HG02798 (cell line): ENCODE measurements at regions not wholly inside any gene's neighbourhood (a gene's known extent, or its start where the extent isn't known, plus 50 kb on each side); places are given as distances from the start of the nearest gene placed in this dataset.

Experiments
- ATAC-seq: cut with Tn5 transposase; IDR thresholded peaks from one replicate; pipeline ENCODE4 v1.9.1; 2021; ENCODE audit warnings: mild to moderate bottlenecking; ENCODE audit not compliant: unreplicated experiment, poor library complexity

- ATAC-seq, result no peak
These were observed 228.5 kb downstream of the GLI2 start for GRCh38 chr2:120963997-120964705.

DNA sequence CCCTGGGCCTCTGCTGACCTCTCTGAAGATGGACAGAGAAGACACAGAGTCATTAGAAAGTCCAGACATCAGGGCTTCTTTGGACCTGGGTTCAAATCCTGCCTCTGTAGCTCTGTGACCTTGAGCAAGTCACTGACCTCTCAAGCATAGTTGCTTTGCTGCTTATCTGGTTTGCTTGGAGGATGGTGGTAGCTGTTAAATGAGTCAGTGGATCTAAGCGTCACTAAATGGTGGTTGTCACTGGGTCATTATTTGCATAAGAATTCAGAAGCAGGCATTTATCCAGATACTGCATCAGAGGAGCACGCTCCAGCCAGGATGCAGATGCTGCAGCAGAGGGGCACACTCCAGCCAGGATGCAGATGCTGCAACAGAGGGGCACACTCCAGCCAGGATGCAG lies 229.2 kb downstream of the GLI2 start:
- no peak for ATAC-seq

DNA sequence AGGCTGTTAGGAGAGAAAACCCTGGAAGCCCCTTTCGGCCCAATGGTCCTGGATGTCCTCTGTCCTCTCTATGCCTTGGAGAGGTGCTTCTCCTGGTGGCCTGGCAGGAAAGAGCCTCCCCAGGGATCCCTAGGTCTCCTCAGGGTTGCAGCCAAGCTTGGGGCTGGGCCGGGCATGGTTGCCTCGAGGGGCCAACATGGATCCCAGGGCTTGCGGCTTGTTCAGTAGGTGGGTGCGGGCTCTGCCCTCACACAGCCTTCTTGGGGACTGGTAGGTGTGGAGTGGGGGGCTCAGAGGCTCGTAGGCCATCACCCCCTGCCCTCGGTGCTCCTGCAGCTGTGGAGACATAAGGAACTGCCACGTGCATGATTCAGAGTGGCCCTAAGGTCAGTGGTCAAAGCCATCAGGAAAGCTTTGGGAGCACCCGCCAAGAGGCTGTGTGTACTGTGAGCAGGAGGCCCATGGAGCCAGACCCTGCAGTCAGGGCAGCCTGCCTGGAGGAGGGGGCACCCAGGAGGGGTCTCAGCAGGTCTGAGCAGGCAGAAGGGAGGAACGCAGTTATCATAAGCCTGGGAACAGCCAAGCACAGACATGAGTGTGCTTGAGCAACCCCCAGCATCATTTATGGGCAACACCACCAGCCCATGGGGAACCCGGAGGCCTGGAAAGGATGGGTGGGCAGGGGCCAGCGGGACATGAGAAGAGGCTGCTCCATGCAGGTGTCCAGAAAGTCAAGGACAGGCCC lies 231.0 kb downstream of the GLI2 start:
- ATAC-seq, result no peak

- ATAC-seq, result no peak
These were observed 232.8 kb downstream of the GLI2 start for GRCh38 chr2:120968307-120969015.

GRCh38 chr2:120969613-120970355 lies 234.1 kb downstream of the GLI2 start:
- ATAC-seq, result no peak

DNA sequence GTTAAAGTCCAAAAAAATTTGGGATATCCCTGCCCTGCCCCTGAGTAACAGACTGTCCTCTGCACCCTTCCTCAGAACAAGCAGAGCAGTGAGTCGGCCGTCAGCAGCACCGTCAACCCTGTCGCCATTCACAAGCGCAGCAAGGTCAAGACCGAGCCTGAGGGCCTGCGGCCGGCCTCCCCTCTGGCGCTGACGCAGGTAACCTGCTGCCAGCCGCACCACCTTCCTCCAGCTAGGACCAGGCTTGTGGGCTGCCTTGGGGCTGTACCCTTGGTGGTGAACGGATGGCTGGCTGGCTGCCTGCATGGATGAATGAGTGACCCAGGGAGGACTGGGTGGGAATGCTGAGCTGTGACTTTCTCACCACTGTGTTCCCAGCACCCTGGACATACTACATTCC lies 236.2 kb downstream of the GLI2 start:
- no peak for ATAC-seq

DNA sequence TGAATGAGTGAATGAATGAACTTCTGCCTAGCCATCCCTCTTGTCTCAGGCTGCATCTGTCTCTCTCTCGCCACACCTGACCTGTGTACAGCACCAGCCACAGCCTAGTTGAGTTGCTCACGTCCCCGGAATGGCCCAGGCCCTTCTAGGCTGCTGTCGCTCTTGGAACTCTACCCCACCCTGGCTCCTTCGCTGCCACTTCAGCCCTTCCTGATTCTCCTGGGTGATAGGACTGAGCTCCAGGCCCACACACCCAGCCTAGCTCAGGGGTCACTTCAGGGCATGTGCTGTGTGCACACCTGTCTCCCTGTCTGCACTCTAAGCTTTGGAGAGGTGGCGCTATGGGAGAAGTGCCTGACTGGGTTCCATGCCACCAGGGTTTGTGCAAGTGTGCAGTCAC lies 236.6 kb downstream of the GLI2 start:
- no peak for ATAC-seq

GRCh38 chr2:120973196-120973595 lies 237.5 kb downstream of the GLI2 start:
- no peak for ATAC-seq

DNA sequence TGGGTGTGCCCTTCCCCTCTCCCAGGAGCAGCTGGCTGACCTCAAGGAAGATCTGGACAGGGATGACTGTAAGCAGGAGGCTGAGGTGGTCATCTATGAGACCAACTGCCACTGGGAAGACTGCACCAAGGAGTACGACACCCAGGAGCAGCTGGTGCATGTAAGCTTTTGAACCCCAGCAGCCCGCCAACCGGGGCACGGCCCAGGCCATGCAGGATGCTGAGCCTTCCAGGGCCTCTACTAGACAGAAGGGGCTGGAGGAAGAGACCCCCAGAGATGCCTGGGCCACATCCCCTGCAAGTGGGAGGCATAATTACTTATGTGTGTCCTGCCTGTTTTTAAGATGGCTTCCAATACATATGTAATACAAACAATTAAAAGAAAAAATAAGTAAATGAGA lies 239.3 kb downstream of the GLI2 start:
- ATAC-seq, result no peak

DNA sequence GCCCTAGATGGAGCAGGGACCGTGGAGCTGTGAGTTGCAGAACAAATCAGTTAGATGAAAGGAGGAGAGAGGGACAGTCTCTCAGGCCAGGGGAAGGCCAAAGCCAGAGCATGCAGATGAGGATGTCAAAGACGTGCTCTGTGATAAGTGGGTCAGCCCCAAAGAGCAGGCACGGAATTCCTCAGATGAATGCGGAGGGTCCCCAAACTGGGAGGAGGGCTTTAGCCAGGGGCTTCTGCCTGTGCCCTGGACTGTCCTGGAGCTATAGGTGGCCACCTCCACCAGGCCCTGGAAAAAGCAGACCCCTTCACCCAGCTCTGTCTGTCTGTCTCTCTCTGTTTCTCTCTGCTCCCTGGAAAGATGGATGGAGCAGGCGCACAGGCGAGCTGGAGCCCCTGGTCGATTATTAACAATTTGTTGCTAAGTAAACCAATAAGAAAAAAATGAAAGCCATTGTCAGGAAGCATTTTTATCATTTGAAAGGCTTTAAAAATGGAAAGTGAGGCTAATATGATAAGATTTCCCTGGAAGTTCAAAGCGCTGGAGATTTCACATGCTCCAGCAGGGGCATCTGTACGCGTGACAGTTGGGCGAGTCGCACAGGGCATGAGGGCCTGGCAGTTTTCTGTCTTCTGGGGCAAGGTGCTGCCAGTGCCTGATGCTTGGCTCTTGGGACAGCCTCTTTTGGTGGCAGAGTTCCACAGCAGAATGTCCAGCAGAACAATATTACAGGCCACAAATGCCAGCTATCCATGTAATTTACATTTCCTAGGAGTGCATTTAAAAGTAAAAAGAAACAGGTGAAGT lies 241.0 kb downstream of the GLI2 start:
- no peak for ATAC-seq

GRCh38 chr2:120977582-120978358 lies 242.1 kb downstream of the GLI2 start:
- no peak for ATAC-seq

DNA sequence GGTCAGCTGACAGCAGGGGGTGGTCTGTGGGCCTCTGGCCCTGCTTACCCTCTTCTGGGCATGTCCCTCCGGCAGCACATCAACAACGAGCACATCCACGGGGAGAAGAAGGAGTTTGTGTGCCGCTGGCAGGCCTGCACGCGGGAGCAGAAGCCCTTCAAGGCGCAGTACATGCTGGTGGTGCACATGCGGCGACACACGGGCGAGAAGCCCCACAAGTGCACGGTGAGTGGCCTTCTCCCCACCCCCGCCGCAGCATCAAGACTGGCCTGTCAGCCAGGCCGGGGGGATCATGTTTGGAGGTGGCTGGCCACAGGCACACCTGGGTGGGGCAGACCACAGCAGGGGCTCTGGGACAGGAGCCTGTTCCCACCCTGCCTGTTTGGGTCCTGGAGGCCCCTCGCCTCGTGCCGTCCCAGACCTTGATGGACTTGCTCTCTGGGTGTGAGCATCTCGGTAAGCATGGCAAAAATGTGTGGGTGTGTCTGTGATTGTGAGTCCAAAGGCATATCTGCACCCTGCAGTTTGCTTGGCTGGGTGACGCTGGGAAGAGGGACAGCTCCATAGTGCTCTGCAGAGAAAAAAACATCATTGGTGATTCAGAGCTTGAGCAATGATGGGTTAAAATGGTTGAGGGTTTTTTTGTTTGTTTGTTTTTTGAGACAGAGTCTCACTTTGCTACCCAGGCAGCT lies 242.8 kb downstream of the GLI2 start:
- no peak for ATAC-seq

DNA sequence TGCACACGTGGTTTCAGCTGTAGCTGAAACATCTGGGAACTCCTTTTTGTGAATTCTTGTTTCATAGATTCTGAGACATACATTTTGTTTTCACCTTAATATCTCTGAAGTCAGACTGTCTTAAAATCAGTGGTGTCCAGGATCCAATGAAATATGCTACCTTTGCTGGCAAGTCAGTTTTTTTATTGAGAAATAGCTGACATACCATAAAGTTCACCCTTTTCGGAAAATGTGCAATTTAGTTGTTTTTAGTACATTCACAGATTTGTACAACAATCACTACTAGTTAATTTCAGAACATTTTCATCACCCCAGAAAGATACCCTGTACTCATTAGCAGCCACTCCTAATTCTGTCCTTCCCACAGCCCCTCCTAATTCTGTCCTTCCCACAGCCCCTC lies 243.7 kb downstream of the GLI2 start:
- ATAC-seq, result no peak

DNA sequence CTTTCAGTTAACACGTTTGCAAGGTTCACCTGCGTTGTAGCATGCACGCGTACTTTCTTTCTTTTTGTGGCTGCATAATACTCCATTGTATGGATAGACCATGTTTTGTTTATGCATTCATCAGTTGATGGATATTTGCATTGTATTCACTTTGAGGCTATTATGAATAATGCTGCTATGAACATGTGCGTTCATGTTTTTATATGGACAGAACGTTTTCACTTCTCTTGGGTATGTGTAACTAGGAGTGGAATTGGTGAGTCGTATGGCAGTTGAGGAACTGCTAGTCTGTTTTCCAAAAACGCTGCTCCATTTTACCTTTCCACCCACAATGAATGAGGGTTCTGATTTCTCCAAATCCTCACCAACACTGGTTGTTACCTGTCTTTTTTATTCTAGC lies 244.3 kb downstream of the GLI2 start:
- no peak for ATAC-seq

GRCh38 chr2:120981443-120981842 lies 245.8 kb downstream of the GLI2 start:
- no peak for ATAC-seq

DNA sequence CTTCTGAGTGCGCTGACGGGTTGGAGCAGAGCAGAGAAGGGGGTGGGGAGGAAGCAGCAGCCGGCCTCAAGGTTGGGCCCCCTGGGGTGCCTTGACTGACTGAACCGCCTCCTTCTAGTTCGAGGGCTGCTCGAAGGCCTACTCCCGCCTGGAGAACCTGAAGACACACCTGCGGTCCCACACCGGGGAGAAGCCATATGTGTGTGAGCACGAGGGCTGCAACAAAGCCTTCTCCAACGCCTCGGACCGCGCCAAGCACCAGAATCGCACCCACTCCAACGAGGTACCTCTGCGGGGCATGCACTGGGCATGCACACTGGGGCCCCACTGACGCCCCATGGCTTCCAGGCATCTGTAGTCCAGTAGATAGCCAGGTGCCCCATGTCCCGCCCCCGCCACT lies 246.9 kb downstream of the GLI2 start:
- ATAC-seq, result no peak

- ATAC-seq, result no peak
These were observed 247.7 kb downstream of the GLI2 start for GRCh38 chr2:120983344-120983743.

- ATAC-seq, result no peak
These were observed 248.4 kb downstream of the GLI2 start for GRCh38 chr2:120984046-120984445.
